ENCODE measurements at regions not wholly inside any gene's neighbourhood (a gene's known extent, or its start where the extent isn't known, plus 50 kb on each side); places are given as distances from the start of the nearest gene placed in this dataset.

DNA sequence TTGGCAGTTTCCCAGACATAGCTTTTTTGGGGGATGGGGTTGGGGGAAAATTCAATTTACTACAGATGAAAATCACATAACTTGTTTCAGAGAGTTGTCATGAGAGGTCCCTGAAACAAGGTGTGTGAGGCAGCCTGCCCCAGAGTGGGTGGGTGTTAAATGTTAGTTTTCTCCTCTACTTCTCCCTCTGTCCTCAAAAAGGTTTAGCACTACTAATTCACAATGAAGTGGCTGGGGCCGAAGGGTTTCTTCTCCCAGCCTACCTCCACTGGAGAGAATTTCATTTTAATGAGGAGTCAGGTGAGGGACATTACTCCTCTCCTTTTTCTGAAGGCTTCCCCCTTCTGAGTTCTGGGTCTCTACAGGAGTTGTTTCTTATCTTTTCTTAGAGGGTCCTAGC lies 103.3 kb downstream of the C1orf94 start:
- ChIA-PET CTCF (no interaction called here), POLR2A (no interaction called here)
- Histone ChIP-seq H2AFZ (ENCODE audit: insufficient read depth, low read depth, low read length, poor library complexity, severe bottlenecking) (no peak overlapping the region), H3K4me1 (ENCODE audit: control insufficient read depth in 2 of 2, insufficient read depth in 2 of 2, low read length in 2 of 2) (no peaks in the 10 kb centered on the region), H3K27ac (ENCODE audit: low read length in 2 of 2) (no peak overlapping the region), H3K4me3 (ENCODE audit: control extremely low read depth in 1 of 5, extremely low read depth in 1 of 5, insufficient read depth in 1 of 5, low read depth in 2 of 5, low read length in 4 of 5) (no peak overlapping the region), H3K9me3 (ENCODE audit: control extremely low read depth in 1 of 3, control insufficient read depth in 2 of 3, insufficient read depth in 1 of 3, low read length in 2 of 3) (no peaks in the 10 kb centered on the region), H3K79me2 (ENCODE audit: control insufficient read depth, insufficient read depth, low read length) (no peaks in the 10 kb centered on the region), H4K20me1 (ENCODE audit: control insufficient read depth, insufficient read depth, low read length, poor library complexity, severe bottlenecking) (no peaks in the 10 kb centered on the region), H3K27me3 (replicated peaks in 1 of 4; ENCODE audit: control extremely low read depth in 1 of 4, control insufficient read depth in 3 of 4, insufficient read depth in 4 of 4, low read length in 3 of 4) (no peaks in the 10 kb centered on the region), H3K4me2 (replicated peaks; ENCODE audit: low read depth, low read length, poor library complexity, severe bottlenecking) (no peak overlapping the region), H3K36me3 (replicated peaks in 1 of 2; ENCODE audit: control extremely low read depth in 1 of 2, control insufficient read depth in 1 of 2, extremely low read depth in 1 of 2, insufficient read depth in 2 of 2, low read length in 1 of 2) (no peaks in the 10 kb centered on the region), H3K9ac (ENCODE audit: low read length) (no peak overlapping the region)
- intact Hi-C loops (cut with micrococcal nuclease) = no loop called here
- H3K27ac Mint-ChIP-seq = no peak overlapping the region
- TF ChIP-seq, protein P1, sequence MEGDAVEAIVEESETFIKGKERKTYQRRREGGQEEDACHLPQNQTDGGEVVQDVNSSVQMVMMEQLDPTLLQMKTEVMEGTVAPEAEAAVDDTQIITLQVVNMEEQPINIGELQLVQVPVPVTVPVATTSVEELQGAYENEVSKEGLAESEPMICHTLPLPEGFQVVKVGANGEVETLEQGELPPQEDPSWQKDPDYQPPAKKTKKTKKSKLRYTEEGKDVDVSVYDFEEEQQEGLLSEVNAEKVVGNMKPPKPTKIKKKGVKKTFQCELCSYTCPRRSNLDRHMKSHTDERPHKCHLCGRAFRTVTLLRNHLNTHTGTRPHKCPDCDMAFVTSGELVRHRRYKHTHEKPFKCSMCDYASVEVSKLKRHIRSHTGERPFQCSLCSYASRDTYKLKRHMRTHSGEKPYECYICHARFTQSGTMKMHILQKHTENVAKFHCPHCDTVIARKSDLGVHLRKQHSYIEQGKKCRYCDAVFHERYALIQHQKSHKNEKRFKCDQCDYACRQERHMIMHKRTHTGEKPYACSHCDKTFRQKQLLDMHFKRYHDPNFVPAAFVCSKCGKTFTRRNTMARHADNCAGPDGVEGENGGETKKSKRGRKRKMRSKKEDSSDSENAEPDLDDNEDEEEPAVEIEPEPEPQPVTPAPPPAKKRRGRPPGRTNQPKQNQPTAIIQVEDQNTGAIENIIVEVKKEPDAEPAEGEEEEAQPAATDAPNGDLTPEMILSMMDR (IDR thresholded peaks at IDR 0.05) = no peak
- TF ChIP-seq EZH2 (IDR thresholded peaks at IDR 0.05; ENCODE audit: borderline replicate concordance, insufficient read depth, low read depth, low read length, poor library complexity, severe bottlenecking) = no peak
- no peaks in the 10 kb centered on the region for H3K9me3 Mint-ChIP-seq (ENCODE audit: insufficient read depth)
- no peak overlapping the region for H3K4me3 Mint-ChIP-seq
- H3K4me1 Mint-ChIP-seq = no peaks in the 10 kb centered on the region
- no peak for ATAC-seq (ENCODE audit: low read depth)
- H3K27me3 Mint-ChIP-seq = no peaks in the 10 kb centered on the region
- WGBS (ENCODE audit: insufficient coverage) = no CpG with 5 or more reads among the region's 1 CpG
- DNase-seq = no peak

DNA sequence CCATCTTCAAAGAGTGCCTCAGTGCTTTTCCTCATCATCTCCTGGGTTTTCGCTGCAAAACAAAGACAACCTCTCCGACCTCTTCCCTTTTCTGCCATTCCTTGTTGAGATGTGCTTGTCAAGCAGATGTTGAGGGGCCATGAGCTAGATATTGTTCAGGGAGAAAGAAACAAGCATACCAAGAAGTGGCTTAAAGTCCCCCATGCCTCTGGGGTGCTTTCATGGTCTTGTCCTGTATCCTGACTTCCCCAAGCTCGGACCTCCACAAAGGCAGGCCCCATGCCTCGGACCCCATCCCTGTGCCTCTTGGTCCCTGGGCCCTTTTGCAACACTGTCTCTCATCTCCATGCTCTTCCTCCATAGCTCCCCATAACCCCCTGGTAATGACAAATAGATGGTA lies 103.8 kb downstream of the C1orf94 start:
- no peak overlapping the region for H3K27ac Mint-ChIP-seq
- POLR2A ChIA-PET = no interaction called here
- no peaks in the 10 kb centered on the region for H4K20me1 ChIP-seq (ENCODE audit: control insufficient read depth, insufficient read depth, low read length, poor library complexity, severe bottlenecking)
- H3K4me3 ChIP-seq (ENCODE audit: control extremely low read depth in 1 of 5, extremely low read depth in 1 of 5, insufficient read depth in 1 of 5, low read depth in 2 of 5, low read length in 4 of 5) = no peak overlapping the region
- H3K9me3 Mint-ChIP-seq (ENCODE audit: insufficient read depth) = no peaks in the 10 kb centered on the region
- H3K79me2 ChIP-seq (ENCODE audit: control insufficient read depth, insufficient read depth, low read length) = no peaks in the 10 kb centered on the region
- intact Hi-C loops (cut with micrococcal nuclease) = no loop called here
- H3K4me1 Mint-ChIP-seq = no peaks in the 10 kb centered on the region
- H3K4me2 ChIP-seq (replicated peaks; ENCODE audit: low read depth, low read length, poor library complexity, severe bottlenecking) = no peak overlapping the region
- H3K27ac ChIP-seq (ENCODE audit: low read length in 2 of 2) = no peak overlapping the region
- ATAC-seq (ENCODE audit: low read depth) (no peak), DNase-seq (no peak)
- no peak overlapping the region for H3K4me3 Mint-ChIP-seq
- H2AFZ ChIP-seq (ENCODE audit: insufficient read depth, low read depth, low read length, poor library complexity, severe bottlenecking) = no peak overlapping the region
- 85% methylated on average over 4 of the region's 4 CpGs for WGBS (ENCODE audit: insufficient coverage)
- no peaks in the 10 kb centered on the region for H3K9me3 ChIP-seq (ENCODE audit: control extremely low read depth in 1 of 3, control insufficient read depth in 2 of 3, insufficient read depth in 1 of 3, low read length in 2 of 3)
- CTCF ChIA-PET = no interaction called here
- H3K36me3 ChIP-seq (replicated peaks in 1 of 2; ENCODE audit: control extremely low read depth in 1 of 2, control insufficient read depth in 1 of 2, extremely low read depth in 1 of 2, insufficient read depth in 2 of 2, low read length in 1 of 2) = no peaks in the 10 kb centered on the region
- no peaks in the 10 kb centered on the region for H3K27me3 ChIP-seq (replicated peaks in 1 of 4; ENCODE audit: control extremely low read depth in 1 of 4, control insufficient read depth in 3 of 4, insufficient read depth in 4 of 4, low read length in 3 of 4)
- TF ChIP-seq EZH2 (IDR thresholded peaks at IDR 0.05; ENCODE audit: borderline replicate concordance, insufficient read depth, low read depth, low read length, poor library complexity, severe bottlenecking) = no peak
- TF ChIP-seq, protein P1 (IDR thresholded peaks at IDR 0.05) = no peak
- H3K27me3 Mint-ChIP-seq = no peaks in the 10 kb centered on the region
- no peak overlapping the region for H3K9ac ChIP-seq (ENCODE audit: low read length)
- H3K4me1 ChIP-seq (ENCODE audit: control insufficient read depth in 2 of 2, insufficient read depth in 2 of 2, low read length in 2 of 2) = no peaks in the 10 kb centered on the region

Data from B cell (primary cell).